ENCODE measurements at regions not wholly inside any gene's neighbourhood (a gene's known extent, or its start where the extent isn't known, plus 50 kb on each side); places are given as distances from the start of the nearest gene placed in this dataset.

GRCh38 chr13:73938372-73939070 is 195.7 kb downstream of the KLF12 start:
- Histone ChIP-seq H3K4me1 (ENCODE audit: low read depth) (peaks cover 11% of the 10 kb centered on the region), H3K27ac (no peak overlapping the region)
- DNase-seq (ENCODE audit: low read depth in 1 of 2, low spot score in 1 of 2): peak in 1 of 2 donors; percentile 77

DNA sequence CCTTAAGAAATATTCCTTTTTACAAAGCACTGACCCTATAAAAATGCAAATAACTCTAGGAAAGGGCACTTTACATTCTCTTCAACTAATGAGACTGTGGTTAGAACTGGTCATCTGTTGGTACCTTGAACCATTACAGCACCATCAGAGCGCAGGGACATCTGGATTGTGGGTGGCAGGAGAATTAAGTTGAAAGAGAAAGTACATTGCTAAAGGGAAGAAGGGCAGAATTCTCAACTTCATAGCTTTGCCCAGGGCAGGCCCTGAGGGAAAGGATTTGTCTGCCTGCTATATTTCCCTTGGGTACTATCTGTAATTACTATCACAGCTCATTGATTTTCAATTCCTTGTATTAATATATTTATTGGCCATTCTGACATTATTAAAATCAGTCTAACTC is 196.8 kb downstream of the KLF12 start:
- peaks cover 10% of the 10 kb centered on the region for H3K4me1 ChIP-seq (ENCODE audit: low read depth)
- H3K36me3 ChIP-seq: no peaks in the 10 kb centered on the region
- TF ChIP-seq CTCF (IDR thresholded peaks at IDR 0.05; ENCODE audit: low read depth, low read length): no peak
- DNase-seq (ENCODE audit: low read depth in 1 of 2, low spot score in 1 of 2): no peak
- no peaks in the 10 kb centered on the region for H3K27me3 ChIP-seq
- H3K4me3 ChIP-seq: no peak overlapping the region
- no peak overlapping the region for H3K27ac ChIP-seq
- no peaks in the 10 kb centered on the region for H3K9me3 ChIP-seq (ENCODE audit: low read depth)

More at GRCh38 chr13:73938372-73939070, 195.7 kb downstream of the KLF12 start:
- Histone ChIP-seq H3K9me3 (ENCODE audit: low read depth) (no peaks in the 10 kb centered on the region), H3K27me3 (no peaks in the 10 kb centered on the region), H3K36me3 (no peaks in the 10 kb centered on the region), H3K4me3 (no peak overlapping the region)
- no peak for TF ChIP-seq CTCF (IDR thresholded peaks at IDR 0.05; ENCODE audit: low read depth, low read length)

- Histone ChIP-seq H3K27me3 (no peaks in the 10 kb centered on the region), H3K4me1 (ENCODE audit: low read depth) (peaks cover 10% of the 10 kb centered on the region), H3K9me3 (ENCODE audit: low read depth) (no peaks in the 10 kb centered on the region), H3K27ac (no peak overlapping the region), H3K4me3 (no peak overlapping the region), H3K36me3 (no peaks in the 10 kb centered on the region)
- no peak for TF ChIP-seq CTCF (IDR thresholded peaks at IDR 0.05; ENCODE audit: low read depth, low read length)
- DNase-seq (ENCODE audit: low read depth in 1 of 2, low spot score in 1 of 2): peak in 1 of 2 donors; percentile 7
These were observed 198.2 kb downstream of the KLF12 start for GRCh38 chr13:73935991-73936390.

DNA sequence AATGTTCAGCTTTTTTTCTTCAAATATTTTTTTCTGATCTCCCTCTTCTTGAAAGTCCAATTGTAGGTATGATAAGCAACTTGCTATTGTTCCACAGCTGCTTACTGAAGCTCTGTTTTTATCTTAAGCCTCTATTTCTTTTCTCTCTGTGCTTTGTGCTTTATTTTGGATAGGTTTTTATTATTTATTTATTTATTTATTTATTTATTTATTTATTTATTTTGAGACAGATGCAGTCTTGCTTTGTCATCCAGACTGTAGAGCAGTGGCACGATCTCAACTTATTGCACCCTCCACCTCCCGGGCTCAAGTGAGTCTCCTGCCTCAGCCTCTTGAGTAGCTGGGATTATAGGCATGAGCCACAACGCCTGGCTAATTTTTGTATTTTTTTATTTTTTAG is 199.4 kb downstream of the KLF12 start:
- no peak for TF ChIP-seq CTCF (IDR thresholded peaks at IDR 0.05; ENCODE audit: low read depth, low read length)
- Histone ChIP-seq H3K9me3 (ENCODE audit: low read depth) (no peaks in the 10 kb centered on the region), H3K27ac (no peak overlapping the region), H3K27me3 (no peaks in the 10 kb centered on the region), H3K36me3 (no peaks in the 10 kb centered on the region), H3K4me3 (no peak overlapping the region), H3K4me1 (ENCODE audit: low read depth) (peaks cover 10% of the 10 kb centered on the region)
- no peak for DNase-seq (ENCODE audit: low read depth in 1 of 2, low spot score in 1 of 2)

- no peak for DNase-seq (ENCODE audit: low read depth in 1 of 2, low spot score in 1 of 2)
- Histone ChIP-seq H3K27me3 (no peaks in the 10 kb centered on the region), H3K27ac (no peak overlapping the region), H3K4me3 (no peak overlapping the region), H3K4me1 (ENCODE audit: low read depth) (peaks cover 10% of the 10 kb centered on the region), H3K9me3 (ENCODE audit: low read depth) (no peaks in the 10 kb centered on the region), H3K36me3 (no peaks in the 10 kb centered on the region)
- no peak for TF ChIP-seq CTCF (IDR thresholded peaks at IDR 0.05; ENCODE audit: low read depth, low read length)
These were observed 200.0 kb downstream of the KLF12 start for GRCh38 chr13:73934215-73934641.

All from cardiac muscle cell (in vitro differentiated cells and primary cell).